Smooth muscle cell (in vitro differentiated cells): ENCODE measurements at regions not wholly inside any gene's neighbourhood (a gene's known extent, or its start where the extent isn't known, plus 50 kb on each side); places are given as distances from the start of the nearest gene placed in this dataset.

Experiments used
- DNase-seq: peaks from one replicate; lab custom pipeline; 2025; ENCODE audit not compliant: unreplicated experiment; lab: John Stamatoyannopoulos, UW
- H2AFZ ChIP-seq: fragments of 200-600 bp; sonication (generic); 2 replicates; pipeline ENCODE4 v1.6.0; 2016; ENCODE audit warnings: antibody characterized with exemption, low read depth, mild to moderate bottlenecking
- H3F3A ChIP-seq: fragments of 200-600 bp; sonication (generic); 2 replicates; pipeline ENCODE4 v1.6.0; 2017; ENCODE audit warnings: antibody characterized with exemption, low read depth
- H3K27ac ChIP-seq: fragments of 200-600 bp; sonication (generic); 2 replicates; pipeline ENCODE4 v1.5.1; 2016; ENCODE audit warnings: low read depth, mild to moderate bottlenecking
- H3K27me3 ChIP-seq: fragments of 200-600 bp; sonication (generic); 2 replicates; pipeline ENCODE4 v1.6.1; 2016; ENCODE audit warnings: low read depth, mild to moderate bottlenecking
- H3K36me3 ChIP-seq: fragments of 200-600 bp; sonication (generic); 2 replicates; pipeline ENCODE4 v1.5.1; 2016; ENCODE audit warnings: low read depth
- H3K4me1 ChIP-seq: fragments of 200-600 bp; sonication (generic); 2 replicates; pipeline ENCODE4 v1.5.1; 2016; ENCODE audit warnings: low read depth
- H3K4me2 ChIP-seq: fragments of 200-600 bp; sonication (generic); 2 replicates; pipeline ENCODE4 v1.6.0; 2016; ENCODE audit warnings: mild to moderate bottlenecking
- H3K4me3 ChIP-seq: fragments of 200-600 bp; sonication (generic); 2 replicates; pipeline ENCODE4 v1.5.1; 2016; ENCODE audit warnings: mild to moderate bottlenecking
- H3K79me2 ChIP-seq: fragments of 200-600 bp; sonication (generic); 2 replicates; pipeline ENCODE4 v1.6.0; 2016; ENCODE audit warnings: low read depth, mild to moderate bottlenecking
- H3K9ac ChIP-seq: fragments of 200-600 bp; sonication (generic); 2 replicates; pipeline ENCODE4 v1.6.0; 2016; ENCODE audit warnings: low read depth
- H3K9me3 ChIP-seq: fragments of 200-600 bp; sonication (generic); replicated peaks from 2 replicates; pipeline ENCODE4 v1.5.1; 2016; ENCODE audit warnings: low read depth
- H4K20me1 ChIP-seq: fragments of 200-600 bp; sonication (generic); 2 replicates; pipeline ENCODE4 v1.6.0; 2016; ENCODE audit warnings: low read depth
- WGBS: methylation state at CpG from one replicate; pipeline ENCODE4 v1.1.7; 2016; ENCODE audit warnings: low lambda C conversion rate; 5-methylcytosine and 5-hydroxymethylcytosine counted together
- TF ChIP-seq, protein P1 (sequence below): fragments of 200-600 bp; sonication (generic); IDR thresholded peaks from 2 replicates; pipeline ENCODE4 v1.5.1; 2017; ENCODE audit warnings: borderline replicate concordance, mild to moderate bottlenecking, antibody characterized with exemption; ENCODE audit not compliant: insufficient read depth, poor library complexity, severe bottlenecking

- Histone ChIP-seq H3K9me3 (no peaks in the 10 kb centered on the region), H3K27ac (no peak overlapping the region), H4K20me1 (no peaks in the 10 kb centered on the region), H3K4me2 (no peak overlapping the region), H3K4me1 (no peaks in the 10 kb centered on the region), H3K27me3 (no peaks in the 10 kb centered on the region), H3K79me2 (no peaks in the 10 kb centered on the region), H3K36me3 (no peaks in the 10 kb centered on the region), H2AFZ (no peak overlapping the region), H3K4me3 (no peak overlapping the region), H3F3A (no peaks in the 10 kb centered on the region), H3K9ac (no peak overlapping the region)
- 68% methylated on average over 1 of the region's 1 CpG for WGBS
- TF ChIP-seq, protein P1, sequence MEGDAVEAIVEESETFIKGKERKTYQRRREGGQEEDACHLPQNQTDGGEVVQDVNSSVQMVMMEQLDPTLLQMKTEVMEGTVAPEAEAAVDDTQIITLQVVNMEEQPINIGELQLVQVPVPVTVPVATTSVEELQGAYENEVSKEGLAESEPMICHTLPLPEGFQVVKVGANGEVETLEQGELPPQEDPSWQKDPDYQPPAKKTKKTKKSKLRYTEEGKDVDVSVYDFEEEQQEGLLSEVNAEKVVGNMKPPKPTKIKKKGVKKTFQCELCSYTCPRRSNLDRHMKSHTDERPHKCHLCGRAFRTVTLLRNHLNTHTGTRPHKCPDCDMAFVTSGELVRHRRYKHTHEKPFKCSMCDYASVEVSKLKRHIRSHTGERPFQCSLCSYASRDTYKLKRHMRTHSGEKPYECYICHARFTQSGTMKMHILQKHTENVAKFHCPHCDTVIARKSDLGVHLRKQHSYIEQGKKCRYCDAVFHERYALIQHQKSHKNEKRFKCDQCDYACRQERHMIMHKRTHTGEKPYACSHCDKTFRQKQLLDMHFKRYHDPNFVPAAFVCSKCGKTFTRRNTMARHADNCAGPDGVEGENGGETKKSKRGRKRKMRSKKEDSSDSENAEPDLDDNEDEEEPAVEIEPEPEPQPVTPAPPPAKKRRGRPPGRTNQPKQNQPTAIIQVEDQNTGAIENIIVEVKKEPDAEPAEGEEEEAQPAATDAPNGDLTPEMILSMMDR: no peak
- DNase-seq: no peak
Measured at GRCh38 chr2:76491503-76491902, 780.8 kb upstream of the GCFC2 start.

DNA sequence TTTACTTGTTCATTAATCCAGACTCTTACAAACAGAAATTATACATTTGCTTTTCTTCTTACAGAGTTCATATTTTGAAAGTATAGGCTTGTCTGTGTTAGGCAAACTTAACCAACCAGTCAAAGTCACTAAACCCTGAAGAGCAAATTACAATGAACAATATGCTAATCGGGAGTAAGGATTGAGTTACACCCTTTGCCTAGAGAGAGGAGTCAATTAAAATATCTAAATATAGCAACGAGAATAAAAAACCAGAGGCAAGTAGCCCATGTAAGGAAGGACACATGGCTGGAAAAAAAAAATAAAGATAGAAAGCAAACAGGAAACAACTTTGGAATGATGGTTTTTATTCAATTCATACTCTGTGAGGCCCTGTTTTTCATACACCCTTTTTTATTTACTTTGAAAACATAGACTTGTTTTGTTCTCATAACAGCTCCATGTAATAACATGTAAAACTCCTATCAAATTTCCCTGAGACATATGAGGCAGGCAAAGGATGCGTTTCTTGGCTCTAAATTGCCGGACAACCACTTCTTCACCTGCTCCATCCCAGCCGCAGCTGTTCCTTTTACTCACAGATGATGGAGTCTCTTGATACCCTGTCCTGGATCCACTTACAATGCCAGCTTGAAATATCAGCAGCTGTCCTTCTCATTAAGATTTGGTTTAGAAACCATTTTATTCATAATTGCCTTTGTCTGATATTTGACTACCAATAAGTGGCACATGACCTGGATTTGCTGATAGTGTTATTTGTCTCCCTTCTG lies 767.7 kb upstream of the GCFC2 start:
- H3K79me2 ChIP-seq: no peaks in the 10 kb centered on the region
- H3K4me2 ChIP-seq: no peak overlapping the region
- DNase-seq: no peak
- no peaks in the 10 kb centered on the region for H3K36me3 ChIP-seq
- no peaks in the 10 kb centered on the region for H4K20me1 ChIP-seq
- 85% methylated on average over 5 of the region's 5 CpGs for WGBS
- H3K9me3 ChIP-seq: no peaks in the 10 kb centered on the region
- TF ChIP-seq, protein P1: no peak
- H3K9ac ChIP-seq: no peak overlapping the region
- H2AFZ ChIP-seq: no peak overlapping the region
- H3F3A ChIP-seq: no peaks in the 10 kb centered on the region
- no peak overlapping the region for H3K4me3 ChIP-seq
- no peak overlapping the region for H3K27ac ChIP-seq
- H3K4me1 ChIP-seq: no peaks in the 10 kb centered on the region
- H3K27me3 ChIP-seq: no peaks in the 10 kb centered on the region

DNA sequence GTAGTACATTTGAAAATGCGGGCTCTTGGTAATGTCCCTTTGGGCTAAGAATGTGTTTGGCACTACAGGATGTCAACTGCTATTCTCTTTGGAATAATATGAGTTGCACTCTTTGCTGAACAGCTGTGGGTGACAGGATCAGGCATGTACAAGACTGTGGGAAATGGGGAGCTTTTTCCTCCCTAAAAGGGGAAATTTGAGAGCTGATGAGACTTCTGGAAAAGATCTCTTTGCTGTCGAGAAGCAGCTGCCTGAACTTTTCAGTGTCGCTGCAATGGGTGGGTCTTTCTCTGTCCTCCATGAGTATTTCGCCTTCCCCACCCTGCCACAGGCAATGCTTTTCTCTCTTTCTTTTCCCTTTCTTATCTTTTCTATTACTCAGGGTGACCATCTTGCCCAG lies 762.2 kb upstream of the GCFC2 start:
- H3K27me3 ChIP-seq: no peaks in the 10 kb centered on the region
- 94% methylated on average over 4 of the region's 4 CpGs for WGBS
- no peak overlapping the region for H3K4me2 ChIP-seq
- H3K79me2 ChIP-seq: no peaks in the 10 kb centered on the region
- H3K4me1 ChIP-seq: no peaks in the 10 kb centered on the region
- no peaks in the 10 kb centered on the region for H3K36me3 ChIP-seq
- H3K4me3 ChIP-seq: no peak overlapping the region
- no peak overlapping the region for H2AFZ ChIP-seq
- no peaks in the 10 kb centered on the region for H3F3A ChIP-seq
- H3K9ac ChIP-seq: no peak overlapping the region
- no peaks in the 10 kb centered on the region for H4K20me1 ChIP-seq
- H3K27ac ChIP-seq: no peak overlapping the region
- no peaks in the 10 kb centered on the region for H3K9me3 ChIP-seq
- TF ChIP-seq, protein P1: no peak
- DNase-seq: no peak

DNA sequence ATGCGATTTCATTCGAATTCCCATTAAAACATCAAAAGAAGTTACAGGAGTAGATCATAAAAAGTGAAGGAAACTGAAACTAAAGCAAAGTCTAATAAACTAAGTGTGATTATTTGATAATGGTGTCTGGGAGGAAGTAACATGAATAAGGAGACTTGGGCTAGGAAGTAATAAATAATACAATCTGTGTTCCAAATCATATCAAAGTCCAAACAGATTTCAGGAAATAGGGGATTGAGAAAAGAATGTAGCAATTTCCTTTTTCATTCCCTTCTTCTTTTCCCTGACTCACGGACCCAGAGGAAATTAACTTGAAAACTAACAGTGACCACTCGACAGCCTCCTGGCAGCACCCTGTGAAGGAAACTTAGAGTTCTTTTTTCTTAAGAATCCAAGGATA lies 758.4 kb upstream of the GCFC2 start:
- Histone ChIP-seq H3K9me3 (no peaks in the 10 kb centered on the region), H2AFZ (peak overlapping the region; percentile 6), H3K36me3 (no peaks in the 10 kb centered on the region), H3K27me3 (no peaks in the 10 kb centered on the region), H3K27ac (peak overlapping the region; percentile 1), H3K4me3 (no peak overlapping the region), H3K79me2 (no peaks in the 10 kb centered on the region), H3K9ac (no peak overlapping the region), H4K20me1 (no peaks in the 10 kb centered on the region), H3K4me2 (peak overlapping the region; percentile 37), H3F3A (no peaks in the 10 kb centered on the region), H3K4me1 (no peaks in the 10 kb centered on the region)
- WGBS: 39% methylated on average over 4 of the region's 4 CpGs
- TF ChIP-seq, protein P1: no peak
- DNase-seq: no peak
